Activated B cell treated with CpG ODN at 0.5 μM for 24 hours (primary cell): ENCODE measurements at regions not wholly inside any gene's neighbourhood (a gene's known extent, or its start where the extent isn't known, plus 50 kb on each side); places are given as distances from the start of the nearest gene placed in this dataset.

Experiments
- ATAC-seq: fragments of 200-7000 bp; cut with Tn5 transposase; one replicate; pipeline ENCODE4 v1.10.0; 2021; ENCODE audit warnings: low read depth, mild to moderate bottlenecking, moderate library complexity
- CTCF ChIA-PET: fragments of 350-600 bp; sonication (Branson Sonifier 250); formaldehyde crosslinking; loops from one replicate; lab custom pipeline; 2021; ENCODE audit warnings: antibody characterized with exemption; lab: Charles Lee
- POLR2A ChIA-PET: fragments of 350-600 bp; sonication (Branson Sonifier 250); formaldehyde crosslinking; loops from one replicate; lab custom pipeline; 2021; ENCODE audit warnings: antibody characterized with exemption; lab: Charles Lee
- DNase-seq: peaks from one replicate; pipeline ENCODE4 v3.0.0; 2022
- H3K27ac Mint-ChIP-seq: one replicate; pipeline ENCODE4 v1.8.0; 2020; ENCODE audit warnings: mixed read lengths
- H3K27me3 Mint-ChIP-seq: one replicate; pipeline ENCODE4 v1.8.0; 2021; ENCODE audit warnings: mixed read lengths
- H3K36me3 Mint-ChIP-seq: one replicate; pipeline ENCODE4 v1.8.0; 2021; ENCODE audit warnings: low read depth, mixed read lengths
- H3K4me1 Mint-ChIP-seq: one replicate; pipeline ENCODE4 v1.8.0; 2021; ENCODE audit warnings: mixed read lengths
- H3K4me3 Mint-ChIP-seq: one replicate; pipeline ENCODE4 v1.8.0; 2020; ENCODE audit warnings: mild to moderate bottlenecking, mixed read lengths
- H3K9me3 Mint-ChIP-seq: one replicate; pipeline ENCODE4 v1.8.0; 2020; ENCODE audit warnings: mixed read lengths
- CTCF ChIP-seq: fragments of 200-600 bp; IDR thresholded peaks from one replicate; pipeline ENCODE4 v1.8.0; 2022; ENCODE audit warnings: antibody characterized with exemption, mild to moderate bottlenecking
- intact Hi-C: fragments of 100-400 bp; cut with micrococcal nuclease; formaldehyde crosslinking; loops from one replicate; pipeline ENCODE4 v1.15.1; 2024

GRCh38 chr5:124606543-124606942 lies 139.9 kb downstream of the ZNF608 start:
- H3K4me3 Mint-ChIP-seq = no peak overlapping the region
- intact Hi-C loops = no loop called here
- POLR2A ChIA-PET = interaction anchor here (0.8 kb wide), 1 partner anchor 10 kb away, joined by 3 read pairs; no protein-coding TSS in a partner anchor
- H3K27me3 Mint-ChIP-seq = no peaks in the 10 kb centered on the region
- H3K4me1 Mint-ChIP-seq = peaks cover 23% of the 10 kb centered on the region
- no peak overlapping the region for H3K27ac Mint-ChIP-seq
- H3K9me3 Mint-ChIP-seq = no peaks in the 10 kb centered on the region
- H3K36me3 Mint-ChIP-seq = no peaks in the 10 kb centered on the region
- no peak for DNase-seq
- no peak for TF ChIP-seq CTCF
- CTCF ChIA-PET = no interaction called here
- ATAC-seq = no peak

- Mint-ChIP-seq H3K36me3 (no peaks in the 10 kb centered on the region), H3K9me3 (no peaks in the 10 kb centered on the region), H3K27me3 (no peaks in the 10 kb centered on the region), H3K4me1 (peaks cover 23% of the 10 kb centered on the region), H3K4me3 (no peak overlapping the region), H3K27ac (no peak overlapping the region)
- ChIA-PET POLR2A (interaction anchor here (0.8 kb wide), 1 partner anchor 9 kb away, joined by 3 read pairs; no protein-coding TSS in a partner anchor), CTCF (no interaction called here)
- intact Hi-C loops = no loop called here
- DNase-seq (no peak), ATAC-seq (no peak)
- TF ChIP-seq CTCF = no peak
These were observed 140.3 kb downstream of the ZNF608 start for GRCh38 chr5:124606093-124606492.

GRCh38 chr5:124605541-124605940 lies 140.9 kb downstream of the ZNF608 start:
- Mint-ChIP-seq H3K9me3 (no peaks in the 10 kb centered on the region), H3K4me3 (no peak overlapping the region), H3K4me1 (peaks cover 21% of the 10 kb centered on the region), H3K27me3 (no peaks in the 10 kb centered on the region), H3K27ac (no peak overlapping the region), H3K36me3 (no peaks in the 10 kb centered on the region)
- no peak for DNase-seq
- POLR2A ChIA-PET = no interaction called here
- no peak for ATAC-seq
- intact Hi-C loops = no loop called here
- no peak for TF ChIP-seq CTCF
- CTCF ChIA-PET = no interaction called here

GRCh38 chr5:124604419-124604818 lies 142.0 kb downstream of the ZNF608 start:
- intact Hi-C loops = no loop called here
- Mint-ChIP-seq H3K4me3 (no peak overlapping the region), H3K27me3 (no peaks in the 10 kb centered on the region), H3K4me1 (peaks cover 28% of the 10 kb centered on the region), H3K9me3 (no peaks in the 10 kb centered on the region), H3K36me3 (no peaks in the 10 kb centered on the region), H3K27ac (no peak overlapping the region)
- ChIA-PET CTCF (no interaction called here), POLR2A (interaction anchor here (0.6 to 0.7 kb wide), 3 partner anchors 42 to 684 kb away, joined by 3 to 4 read pairs (median 3); no protein-coding TSS in a partner anchor)
- ATAC-seq = no peak
- no peak for DNase-seq
- TF ChIP-seq CTCF = no peak

GRCh38 chr5:124602925-124603650 lies 143.4 kb downstream of the ZNF608 start:
- peaks cover 35% of the 10 kb centered on the region for H3K4me1 Mint-ChIP-seq
- H3K27me3 Mint-ChIP-seq = no peaks in the 10 kb centered on the region
- ChIA-PET POLR2A (interaction anchor here (1.0 to 1.2 kb wide), 3 partner anchors 18 to 43 kb away, joined by 3 to 4 read pairs (median 3); no protein-coding TSS in a partner anchor), CTCF (no interaction called here)
- no peak for DNase-seq
- H3K27ac Mint-ChIP-seq = peak overlapping the region; percentile 47
- no peaks in the 10 kb centered on the region for H3K36me3 Mint-ChIP-seq
- TF ChIP-seq CTCF = no peak
- no peak overlapping the region for H3K4me3 Mint-ChIP-seq
- no peak for ATAC-seq
- intact Hi-C loops = no loop called here
- H3K9me3 Mint-ChIP-seq = no peaks in the 10 kb centered on the region
